SIG-M5 (cell line): ENCODE measurements at regions not wholly inside any gene's neighbourhood (a gene's known extent, or its start where the extent isn't known, plus 50 kb on each side); places are given as distances from the start of the nearest gene placed in this dataset.
"Not testable (repeated sequence)": the region's sequence is repeated elsewhere in the genome, so short reads cannot be mapped to it uniquely, and the experiment has no call there.

Experiments used
- DNase-seq: peaks from one replicate; lab custom pipeline; 2025; lab: John Stamatoyannopoulos, UW

- no peak for DNase-seq
These were observed 78.3 kb upstream of the ZNF280D start for GRCh38 chr15:56811586-56811985.

- no peak for DNase-seq
These were observed 74.9 kb upstream of the ZNF280D start for GRCh38 chr15:56808160-56808559.

GRCh38 chr15:56806148-56806536 lies 72.8 kb upstream of the ZNF280D start:
- no peak for DNase-seq

GRCh38 chr15:56805466-56806147 lies 72.3 kb upstream of the ZNF280D start:
- no peak for DNase-seq

- no peak for DNase-seq
These were observed 71.6 kb upstream of the ZNF280D start for GRCh38 chr15:56804938-56805337.

- DNase-seq = no peak
These were observed 71.0 kb upstream of the ZNF280D start for GRCh38 chr15:56804279-56804678.

GRCh38 chr15:56802161-56802560 lies 68.9 kb upstream of the ZNF280D start:
- DNase-seq = no peak

GRCh38 chr15:56798639-56799038 lies 65.3 kb upstream of the ZNF280D start:
- DNase-seq = no peak

GRCh38 chr15:56797720-56798275 lies 64.5 kb upstream of the ZNF280D start:
- DNase-seq = no peak

GRCh38 chr15:56795502-56795901 lies 62.2 kb upstream of the ZNF280D start:
- DNase-seq = no peak

GRCh38 chr15:56794553-56795329 lies 61.4 kb upstream of the ZNF280D start:
- DNase-seq = no peak

- no peak for DNase-seq
These were observed 60.9 kb upstream of the ZNF280D start for GRCh38 chr15:56794165-56794552.

- DNase-seq = no peak
These were observed 58.9 kb upstream of the ZNF280D start for GRCh38 chr15:56792211-56792610.

GRCh38 chr15:56791521-56791920 lies 58.2 kb upstream of the ZNF280D start:
- not testable (repeated sequence) for DNase-seq

- no peak for DNase-seq
These were observed 55.0 kb upstream of the ZNF280D start for GRCh38 chr15:56788359-56788758.

GRCh38 chr15:56786966-56787365 lies 53.7 kb upstream of the ZNF280D start:
- no peak for DNase-seq

- no peak for DNase-seq
These were observed 50.8 kb upstream of the ZNF280D start for GRCh38 chr15:56783857-56784661.

- no peak for DNase-seq
These were observed 50.0 kb upstream of the ZNF280D start for GRCh38 chr15:56783156-56783856.
